Duodenal mucosa (tissue), 2 donors: ENCODE measurements at regions not wholly inside any gene's neighbourhood (a gene's known extent, or its start where the extent isn't known, plus 50 kb on each side); places are given as distances from the start of the nearest gene placed in this dataset.

Experiments
- H3K27ac ChIP-seq: one replicate; pipeline ENCODE4 v1.7.0; 2013; ENCODE audit warnings: low read depth, low read length
- H3K27me3 ChIP-seq, 2 donors: one replicate each; pipeline ENCODE4 v1.7.0; 2013; ENCODE audit warnings: low read length in 2 of 2, control low read depth in 1 of 2; ENCODE audit not compliant: insufficient read depth in 2 of 2, control insufficient read depth in 1 of 2
- H3K36me3 ChIP-seq, 2 donors: one replicate each; pipeline ENCODE4 v1.7.0; 2013; ENCODE audit warnings: low read length in 2 of 2, control low read depth in 1 of 2; ENCODE audit not compliant: insufficient read depth in 2 of 2, control insufficient read depth in 1 of 2
- H3K4me1 ChIP-seq, 2 donors: one replicate each; pipeline ENCODE4 v1.7.0; 2013; ENCODE audit warnings: low read length in 2 of 2, control low read depth in 1 of 2; ENCODE audit not compliant: insufficient read depth in 2 of 2, control insufficient read depth in 1 of 2
- H3K4me3 ChIP-seq, 2 donors: one replicate each; pipeline ENCODE4 v1.7.0; 2013; ENCODE audit warnings: low read length in 2 of 2, low read depth in 1 of 2
- H3K9ac ChIP-seq, 2 donors: one replicate each; pipeline ENCODE4 v1.7.0; 2013; ENCODE audit warnings: low read length in 2 of 2, low read depth in 1 of 2
- H3K9me3 ChIP-seq, 2 donors: one replicate each; pipeline ENCODE4 v1.7.0; 2013; ENCODE audit warnings: low read length in 2 of 2, control low read depth in 1 of 2; ENCODE audit not compliant: control insufficient read depth in 1 of 2

GRCh38 chr5:125969011-125969813 is 454.0 kb upstream of the GRAMD2B start:
- Histone ChIP-seq H3K4me1 (no peaks in the 10 kb centered on the region), H3K27ac (no peak overlapping the region), H3K4me3 (no peak overlapping the region), H3K36me3 (no peaks in the 10 kb centered on the region), H3K27me3 (no peaks in the 10 kb centered on the region), H3K9me3 (no peaks in the 10 kb centered on the region), H3K9ac (no peak overlapping the region)

GRCh38 chr5:125969814-125970171 is 453.4 kb upstream of the GRAMD2B start:
- H3K36me3 ChIP-seq, result no peaks in the 10 kb centered on the region

GRCh38 chr5:125970631-125971307 is 452.4 kb upstream of the GRAMD2B start:
- Histone ChIP-seq H3K27ac (no peak overlapping the region), H3K4me1 (no peaks in the 10 kb centered on the region), H3K36me3 (no peaks in the 10 kb centered on the region), H3K4me3 (no peak overlapping the region), H3K9ac (no peak overlapping the region), H3K9me3 (no peaks in the 10 kb centered on the region), H3K27me3 (no peaks in the 10 kb centered on the region)

More at GRCh38 chr5:125969814-125970171, 453.4 kb upstream of the GRAMD2B start:
- Histone ChIP-seq H3K4me1 (no peaks in the 10 kb centered on the region), H3K27ac (no peak overlapping the region), H3K9me3 (no peaks in the 10 kb centered on the region), H3K9ac (no peak overlapping the region), H3K4me3 (no peak overlapping the region), H3K27me3 (no peaks in the 10 kb centered on the region)

GRCh38 chr5:125972706-125973105 is 450.5 kb upstream of the GRAMD2B start:
- Histone ChIP-seq H3K27ac (no peak overlapping the region), H3K9ac (no peak overlapping the region)

GRCh38 chr5:125974679-125975078 is 448.5 kb upstream of the GRAMD2B start:
- Histone ChIP-seq H3K4me1 (no peaks in the 10 kb centered on the region), H3K9me3 (no peaks in the 10 kb centered on the region), H3K4me3 (no peak overlapping the region), H3K9ac (no peak overlapping the region), H3K36me3 (no peaks in the 10 kb centered on the region), H3K27ac (no peak overlapping the region), H3K27me3 (no peaks in the 10 kb centered on the region)

More at GRCh38 chr5:125972706-125973105, 450.5 kb upstream of the GRAMD2B start:
- no peaks in the 10 kb centered on the region for H3K27me3 ChIP-seq
- no peaks in the 10 kb centered on the region for H3K4me1 ChIP-seq
- no peaks in the 10 kb centered on the region for H3K9me3 ChIP-seq
- H3K36me3 ChIP-seq, result no peaks in the 10 kb centered on the region
- no peak overlapping the region for H3K4me3 ChIP-seq

GRCh38 chr5:125976421-125977000 is 446.7 kb upstream of the GRAMD2B start:
- no peaks in the 10 kb centered on the region for H3K36me3 ChIP-seq
- H3K4me3 ChIP-seq, result no peak overlapping the region
- no peaks in the 10 kb centered on the region for H3K9me3 ChIP-seq
- no peak overlapping the region for H3K9ac ChIP-seq
- H3K27me3 ChIP-seq, result no peaks in the 10 kb centered on the region
- no peak overlapping the region for H3K27ac ChIP-seq
- H3K4me1 ChIP-seq, result no peaks in the 10 kb centered on the region

GRCh38 chr5:125978015-125978414 is 445.2 kb upstream of the GRAMD2B start:
- Histone ChIP-seq H3K4me3 (no peak overlapping the region), H3K9ac (no peak overlapping the region), H3K4me1 (no peaks in the 10 kb centered on the region), H3K27me3 (no peaks in the 10 kb centered on the region), H3K9me3 (no peaks in the 10 kb centered on the region), H3K36me3 (no peaks in the 10 kb centered on the region), H3K27ac (no peak overlapping the region)

GRCh38 chr5:125979636-125980035 is 443.6 kb upstream of the GRAMD2B start:
- no peaks in the 10 kb centered on the region for H3K36me3 ChIP-seq
- no peak overlapping the region for H3K4me3 ChIP-seq
- no peaks in the 10 kb centered on the region for H3K4me1 ChIP-seq
- H3K27me3 ChIP-seq, result no peaks in the 10 kb centered on the region
- H3K27ac ChIP-seq, result no peak overlapping the region
- no peak overlapping the region for H3K9ac ChIP-seq
- no peaks in the 10 kb centered on the region for H3K9me3 ChIP-seq

- H3K36me3 ChIP-seq, result no peaks in the 10 kb centered on the region
- H3K27me3 ChIP-seq, result no peaks in the 10 kb centered on the region
- no peaks in the 10 kb centered on the region for H3K4me1 ChIP-seq
- H3K9ac ChIP-seq, result no peak overlapping the region
- H3K9me3 ChIP-seq, result no peaks in the 10 kb centered on the region
- no peak overlapping the region for H3K27ac ChIP-seq
- H3K4me3 ChIP-seq, result no peak overlapping the region
Measured at GRCh38 chr5:125981016-125981415, 442.2 kb upstream of the GRAMD2B start.

- H3K4me1 ChIP-seq, result no peaks in the 10 kb centered on the region
- no peaks in the 10 kb centered on the region for H3K9me3 ChIP-seq
- H3K9ac ChIP-seq, result no peak overlapping the region
- no peaks in the 10 kb centered on the region for H3K36me3 ChIP-seq
- no peaks in the 10 kb centered on the region for H3K27me3 ChIP-seq
- H3K4me3 ChIP-seq, result no peak overlapping the region
- H3K27ac ChIP-seq, result no peak overlapping the region
Measured at GRCh38 chr5:125987677-125988255, 435.4 kb upstream of the GRAMD2B start.
